Esophagus squamous epithelium (tissue), 5 donors: ENCODE measurements at regions not wholly inside any gene's neighbourhood (a gene's known extent, or its start where the extent isn't known, plus 50 kb on each side); places are given as distances from the start of the nearest gene placed in this dataset.

Source experiments
- DNase-seq: peaks from one replicate; lab custom pipeline; 2025; lab: John Stamatoyannopoulos, UW
- H3K27ac ChIP-seq, 4 donors: fragments of 200-600 bp; sonication (generic); one replicate each; pipeline ENCODE4 v1.5.1; 2016 to 2019; ENCODE audit warnings: mild to moderate bottlenecking in 1 of 4
- H3K27me3 ChIP-seq, 4 donors: fragments of 200-600 bp; sonication (generic); 1 replicate in 3 of 4; 2 replicates in 1 of 4; pipeline versions ENCODE4 v1.5.1 to v1.6.0; 2017 to 2021; ENCODE audit warnings: antibody characterized with exemption in 1 of 4
- H3K36me3 ChIP-seq, 3 donors: fragments of 200-600 bp; sonication (generic); one replicate each; pipeline ENCODE4 v1.5.1; 2016 to 2019
- H3K4me1 ChIP-seq, 3 donors: fragments of 200-600 bp; sonication (generic); one replicate each; pipeline ENCODE4 v1.5.1; 2017 to 2019
- H3K4me3 ChIP-seq, 4 donors: fragments of 200-600 bp; sonication (generic); 1 replicate in 3 of 4; 2 replicates in 1 of 4; pipeline ENCODE4 v1.5.1; 2016 to 2019; ENCODE audit warnings: mild to moderate bottlenecking in 2 of 4, moderate library complexity in 1 of 4
- H3K9me3 ChIP-seq, 3 donors: fragments of 200-600 bp; sonication (generic); one replicate each; pipeline ENCODE4 v1.5.1; 2016 to 2019
- POLR2A ChIP-seq, 4 donors: fragments of 450-650 bp; IDR thresholded peaks; one replicate each; pipeline ENCODE4 v1.6.1; 2017; ENCODE audit warnings: antibody characterized with exemption in 4 of 4, mild to moderate bottlenecking in 4 of 4, moderate library complexity in 3 of 4
- WGBS, 2 donors: methylation state at CpG; one replicate each; pipeline ENCODE4 v1.1.5; 2018; 5-methylcytosine and 5-hydroxymethylcytosine counted together
- intact Hi-C: fragments of 100-400 bp; cut with DNase I; formaldehyde crosslinking; loops from one replicate; pipeline ENCODE4 v1.15.0; 2022
- TF ChIP-seq, protein P1 (sequence below), 6 experiments: fragments of 450-650 bp in 4 of 6; fragments of 200-600 bp in 2 of 6; sonication (generic) in 2 of 6; IDR thresholded peaks; one replicate each; pipeline ENCODE4 v1.5.1; 2016 to 2019; ENCODE audit warnings: antibody characterized with exemption in 6 of 6, mild to moderate bottlenecking in 4 of 6, moderate library complexity in 4 of 6
- donor health status: DM: yes; HTN: yes; CAD: no.

DNA sequence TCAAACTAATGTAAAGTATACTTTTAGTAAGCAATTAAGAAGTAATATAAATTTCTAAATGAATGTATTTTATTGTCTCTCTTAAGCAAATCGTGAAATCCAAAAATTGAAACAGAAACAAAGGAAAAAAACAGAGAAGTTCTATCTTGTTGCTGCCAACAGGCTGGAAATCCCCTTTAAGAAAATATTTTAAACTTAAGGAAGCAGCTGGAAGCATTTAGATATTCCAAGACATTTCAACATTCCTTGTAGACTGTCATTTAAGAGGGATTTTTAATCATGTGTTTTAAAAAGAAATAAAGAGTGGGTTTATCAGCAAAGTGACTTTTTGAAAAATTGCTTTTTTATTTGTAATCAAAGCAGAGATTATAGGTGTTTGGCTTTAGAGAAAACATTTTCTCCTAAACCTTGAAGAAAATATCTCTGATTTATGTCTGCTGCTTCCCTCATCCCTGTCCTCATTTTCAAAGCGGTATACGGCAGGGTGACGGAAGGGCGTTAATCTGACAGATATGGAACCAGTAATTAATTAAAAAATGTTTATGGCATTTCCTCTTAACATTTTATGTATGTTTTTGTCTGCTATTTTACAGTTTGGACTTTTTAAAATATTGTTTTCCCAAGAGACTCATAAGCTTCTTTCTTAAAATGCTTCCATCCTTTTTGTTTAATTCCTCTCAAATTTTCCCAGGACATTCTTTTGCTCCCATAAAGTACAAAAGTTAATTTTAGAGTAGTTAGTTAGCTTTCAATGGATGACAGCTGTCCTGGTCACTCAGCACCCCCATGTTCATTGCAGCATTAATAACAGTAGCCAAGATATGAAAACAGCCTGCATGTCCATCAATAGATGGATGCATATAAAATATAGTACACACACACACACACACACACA is 245.6 kb downstream of the LURAP1L start:
- H3K36me3 ChIP-seq = no peaks in the 10 kb centered on the region
- 42 to 45% methylated on average over 5 of the region's 5 CpGs for WGBS, 2 donors
- H3K4me1 ChIP-seq = peaks cover 0 to 4% (median 0%) of the 10 kb centered on the region in 3 donors
- no peak overlapping the region for H3K27ac ChIP-seq
- intact Hi-C loops = no loop called here
- DNase-seq = no peak
- H3K9me3 ChIP-seq = no peaks in the 10 kb centered on the region
- H3K4me3 ChIP-seq = no peak overlapping the region
- H3K27me3 ChIP-seq = no peaks in the 10 kb centered on the region
- TF ChIP-seq, protein P1, sequence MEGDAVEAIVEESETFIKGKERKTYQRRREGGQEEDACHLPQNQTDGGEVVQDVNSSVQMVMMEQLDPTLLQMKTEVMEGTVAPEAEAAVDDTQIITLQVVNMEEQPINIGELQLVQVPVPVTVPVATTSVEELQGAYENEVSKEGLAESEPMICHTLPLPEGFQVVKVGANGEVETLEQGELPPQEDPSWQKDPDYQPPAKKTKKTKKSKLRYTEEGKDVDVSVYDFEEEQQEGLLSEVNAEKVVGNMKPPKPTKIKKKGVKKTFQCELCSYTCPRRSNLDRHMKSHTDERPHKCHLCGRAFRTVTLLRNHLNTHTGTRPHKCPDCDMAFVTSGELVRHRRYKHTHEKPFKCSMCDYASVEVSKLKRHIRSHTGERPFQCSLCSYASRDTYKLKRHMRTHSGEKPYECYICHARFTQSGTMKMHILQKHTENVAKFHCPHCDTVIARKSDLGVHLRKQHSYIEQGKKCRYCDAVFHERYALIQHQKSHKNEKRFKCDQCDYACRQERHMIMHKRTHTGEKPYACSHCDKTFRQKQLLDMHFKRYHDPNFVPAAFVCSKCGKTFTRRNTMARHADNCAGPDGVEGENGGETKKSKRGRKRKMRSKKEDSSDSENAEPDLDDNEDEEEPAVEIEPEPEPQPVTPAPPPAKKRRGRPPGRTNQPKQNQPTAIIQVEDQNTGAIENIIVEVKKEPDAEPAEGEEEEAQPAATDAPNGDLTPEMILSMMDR (IDR thresholded peaks at IDR 0.05) = no peak
- no peak for TF ChIP-seq POLR2A (IDR thresholded peaks at IDR 0.05)

- intact Hi-C loops = no loop called here
- Histone ChIP-seq H3K27me3 (no peaks in the 10 kb centered on the region), H3K27ac (no peak overlapping the region), H3K9me3 (no peaks in the 10 kb centered on the region), H3K4me1 (peaks cover 0 to 4% (median 0%) of the 10 kb centered on the region in 3 donors), H3K4me3 (no peak overlapping the region), H3K36me3 (no peaks in the 10 kb centered on the region)
- no peak for DNase-seq
- TF ChIP-seq, protein P1 (IDR thresholded peaks at IDR 0.05) = no peak
- TF ChIP-seq POLR2A (IDR thresholded peaks at IDR 0.05) = no peak
- 75 to 84% methylated on average over 1 of the region's 1 CpG for WGBS, 2 donors
Observed at GRCh38 chr9:13022756-13023155, 247.9 kb downstream of the LURAP1L start.

- Histone ChIP-seq H3K4me3 (no peak overlapping the region), H3K36me3 (no peaks in the 10 kb centered on the region), H3K27ac (no peak overlapping the region), H3K27me3 (no peaks in the 10 kb centered on the region), H3K4me1 (peaks cover 0 to 4% (median 0%) of the 10 kb centered on the region in 3 donors), H3K9me3 (no peaks in the 10 kb centered on the region)
- TF ChIP-seq POLR2A (IDR thresholded peaks at IDR 0.05) = no peak
- TF ChIP-seq, protein P1 (IDR thresholded peaks at IDR 0.05) = no peak
- intact Hi-C loops = no loop called here
- 37 to 61% methylated on average over 2 of the region's 2 CpGs for WGBS, 2 donors
- no peak for DNase-seq
Observed at GRCh38 chr9:13023498-13023897, 248.7 kb downstream of the LURAP1L start.

DNA sequence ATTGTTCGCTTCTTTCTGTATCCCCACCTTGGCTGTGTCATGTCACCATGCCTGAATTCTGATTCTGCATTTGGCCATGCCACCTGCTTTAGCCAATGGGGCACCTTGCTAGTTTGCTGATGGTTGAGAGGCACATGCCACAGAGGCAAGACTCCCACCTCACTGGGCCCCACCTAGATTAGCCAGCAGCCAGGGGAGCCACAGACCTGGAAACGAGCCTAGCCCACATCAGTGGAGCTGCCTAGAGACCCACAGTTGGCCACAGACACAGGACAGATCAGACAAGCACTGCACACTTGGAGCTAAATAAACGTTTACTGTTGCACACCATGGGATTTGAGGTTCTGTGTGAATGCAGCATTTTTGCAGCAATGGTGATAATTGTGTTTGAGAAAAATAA is 252.1 kb downstream of the LURAP1L start:
- 44 to 50% methylated on average over 2 of the region's 3 CpGs for WGBS, 2 donors
- Histone ChIP-seq H3K27me3 (no peaks in the 10 kb centered on the region), H3K9me3 (no peaks in the 10 kb centered on the region), H3K4me1 (no peaks in the 10 kb centered on the region), H3K27ac (no peak overlapping the region), H3K4me3 (no peak overlapping the region), H3K36me3 (no peaks in the 10 kb centered on the region)
- no peak for TF ChIP-seq POLR2A (IDR thresholded peaks at IDR 0.05)
- TF ChIP-seq, protein P1 (IDR thresholded peaks at IDR 0.05) = no peak
- intact Hi-C loops = no loop called here
- DNase-seq = no peak

DNA sequence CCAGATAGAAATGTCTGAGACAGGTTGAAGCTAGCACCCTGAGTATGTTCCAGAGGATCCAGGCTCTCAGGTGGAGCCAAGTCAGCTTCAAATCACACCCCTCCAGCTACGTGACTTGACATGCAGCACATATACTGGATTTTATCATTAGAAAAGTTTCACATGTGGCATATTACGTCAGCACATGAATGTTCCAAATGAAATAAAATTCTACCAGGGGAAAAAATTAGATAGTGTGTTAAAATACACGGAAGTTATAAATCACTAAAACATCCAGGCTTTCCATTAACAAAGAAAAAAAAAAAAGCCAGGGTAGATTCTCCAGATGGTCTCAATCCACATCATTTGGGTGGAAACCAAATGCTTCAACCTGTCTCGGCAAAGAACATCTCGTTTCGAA is 251.6 kb downstream of the MPDZ start:
- TF ChIP-seq, protein P1 (IDR thresholded peaks at IDR 0.05) = no peak
- no peak for TF ChIP-seq POLR2A (IDR thresholded peaks at IDR 0.05)
- WGBS, 2 donors = 38 to 42% methylated on average over 6 of the region's 6 CpGs
- Histone ChIP-seq H3K4me3 (no peak overlapping the region), H3K27me3 (no peaks in the 10 kb centered on the region), H3K36me3 (no peaks in the 10 kb centered on the region), H3K9me3 (no peaks in the 10 kb centered on the region), H3K4me1 (no peaks in the 10 kb centered on the region), H3K27ac (no peak overlapping the region)
- no peak for DNase-seq
- intact Hi-C loops = no loop called here
